ENCODE measurements at regions not wholly inside any gene's neighbourhood (a gene's known extent, or its start where the extent isn't known, plus 50 kb on each side); places are given as distances from the start of the nearest gene placed in this dataset.

DNA sequence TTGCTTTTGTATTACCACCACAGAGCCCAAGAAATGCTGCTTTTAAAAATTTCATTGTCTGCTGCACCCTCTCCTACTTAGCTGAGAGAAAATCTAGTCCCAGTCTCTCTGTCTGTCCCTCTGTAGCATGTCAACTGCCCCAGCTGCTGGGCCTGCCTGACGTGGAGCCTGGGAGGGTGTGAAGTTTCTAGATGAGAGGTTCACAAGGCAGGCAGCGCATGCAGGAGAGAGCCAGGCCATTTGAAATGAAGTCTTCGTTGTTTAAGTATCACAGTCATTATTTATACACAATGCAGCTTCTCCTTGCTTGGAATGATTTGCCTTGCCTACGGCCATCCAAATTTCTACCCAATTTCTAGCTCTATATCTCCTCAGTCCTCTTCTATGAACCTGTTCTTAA, 306.8 kb upstream of the PLXNA2 start (continued):
- TF ChIP-seq ZSCAN5A (tag by site-specific recombination; IDR thresholded peaks at IDR 0.05), result no peak
- TF ChIP-seq PRDM6 (tag by site-specific recombination; IDR thresholded peaks at IDR 0.05), result no peak
- no peak for TF ChIP-seq ZSCAN23 (tag by site-specific recombination; IDR thresholded peaks at IDR 0.05)
- no peak for TF ChIP-seq ZNF561 (tag by site-specific recombination; IDR thresholded peaks at IDR 0.05; ENCODE audit: borderline replicate concordance)
- TF ChIP-seq ZNF311 (tag by site-specific recombination; IDR thresholded peaks at IDR 0.05; ENCODE audit: borderline replicate concordance), result no peak
- TF ChIP-seq SP7 (tag by site-specific recombination; IDR thresholded peaks at IDR 0.05), result no peak
- TF ChIP-seq TCF7L2 (IDR thresholded peaks at IDR 0.05; ENCODE audit: borderline replicate concordance, low read depth, low read length), result no peak
- no peak for TF ChIP-seq ZNF473 (tag by site-specific recombination; IDR thresholded peaks at IDR 0.05)

- CTCF ChIA-PET, result interaction anchor here (0.5 kb wide), 1 partner anchor 1011 kb away, joined by 3 read pairs; no protein-coding TSS in a partner anchor
- POLR2A ChIA-PET, result no interaction called here
- H3K9me3 ChIP-seq (ENCODE audit: control insufficient read depth, insufficient read depth, low read depth, low read length), result no peaks in the 10 kb centered on the region
- no peak overlapping the region for H3K27ac ChIP-seq (ENCODE audit: extremely low read depth, low read depth, low read length)
- H3K4me3 ChIP-seq (ENCODE audit: low read depth, low read length), result no peak overlapping the region
- TF ChIP-seq ZBTB49 (tag by site-specific recombination; IDR thresholded peaks at IDR 0.05; ENCODE audit: low read depth), result no peak
- TF ChIP-seq ZNF48 (tag by site-specific recombination; IDR thresholded peaks at IDR 0.05), result no peak
- no peak for TF ChIP-seq ZNF571 (tag by site-specific recombination; IDR thresholded peaks at IDR 0.05)
- no peak for TF ChIP-seq GLI4 (tag by site-specific recombination; IDR thresholded peaks at IDR 0.05)
- TF ChIP-seq ZNF248 (tag by site-specific recombination; IDR thresholded peaks at IDR 0.05), result no peak
- no peak for TF ChIP-seq YY1 (tag by site-specific recombination; IDR thresholded peaks at IDR 0.05)
- no peak for TF ChIP-seq ZNF560 (tag by site-specific recombination; IDR thresholded peaks at IDR 0.05; ENCODE audit: borderline replicate concordance)
- TF ChIP-seq ZNF398 (tag by site-specific recombination; IDR thresholded peaks at IDR 0.05), result no peak
- no peak for TF ChIP-seq ZNF596 (tag by site-specific recombination; IDR thresholded peaks at IDR 0.05)
- TF ChIP-seq, protein P1, sequence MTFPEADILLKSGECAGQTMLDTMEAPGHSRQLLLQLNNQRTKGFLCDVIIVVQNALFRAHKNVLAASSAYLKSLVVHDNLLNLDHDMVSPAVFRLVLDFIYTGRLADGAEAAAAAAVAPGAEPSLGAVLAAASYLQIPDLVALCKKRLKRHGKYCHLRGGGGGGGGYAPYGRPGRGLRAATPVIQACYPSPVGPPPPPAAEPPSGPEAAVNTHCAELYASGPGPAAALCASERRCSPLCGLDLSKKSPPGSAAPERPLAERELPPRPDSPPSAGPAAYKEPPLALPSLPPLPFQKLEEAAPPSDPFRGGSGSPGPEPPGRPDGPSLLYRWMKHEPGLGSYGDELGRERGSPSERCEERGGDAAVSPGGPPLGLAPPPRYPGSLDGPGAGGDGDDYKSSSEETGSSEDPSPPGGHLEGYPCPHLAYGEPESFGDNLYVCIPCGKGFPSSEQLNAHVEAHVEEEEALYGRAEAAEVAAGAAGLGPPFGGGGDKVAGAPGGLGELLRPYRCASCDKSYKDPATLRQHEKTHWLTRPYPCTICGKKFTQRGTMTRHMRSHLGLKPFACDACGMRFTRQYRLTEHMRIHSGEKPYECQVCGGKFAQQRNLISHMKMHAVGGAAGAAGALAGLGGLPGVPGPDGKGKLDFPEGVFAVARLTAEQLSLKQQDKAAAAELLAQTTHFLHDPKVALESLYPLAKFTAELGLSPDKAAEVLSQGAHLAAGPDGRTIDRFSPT (tag by site-specific recombination; IDR thresholded peaks at IDR 0.05), result no peak
- TF ChIP-seq ZBTB1 (tag by site-specific recombination; IDR thresholded peaks at IDR 0.05), result no peak
- TF ChIP-seq ZNF473 (tag by site-specific recombination; IDR thresholded peaks at IDR 0.05), result no peak
- no peaks in the 10 kb centered on the region for H3K36me3 ChIP-seq (ENCODE audit: control insufficient read depth in 2 of 2, insufficient read depth in 1 of 2, low read length in 2 of 2)
- no peaks in the 10 kb centered on the region for H3K4me1 ChIP-seq (ENCODE audit: control insufficient read depth, insufficient read depth, low read length)
Measured at GRCh38 chr1:208551633-208552320, 307.6 kb upstream of the PLXNA2 start.
